ENCODE measurements at regions not wholly inside any gene's neighbourhood (a gene's known extent, or its start where the extent isn't known, plus 50 kb on each side); places are given as distances from the start of the nearest gene placed in this dataset.

DNA sequence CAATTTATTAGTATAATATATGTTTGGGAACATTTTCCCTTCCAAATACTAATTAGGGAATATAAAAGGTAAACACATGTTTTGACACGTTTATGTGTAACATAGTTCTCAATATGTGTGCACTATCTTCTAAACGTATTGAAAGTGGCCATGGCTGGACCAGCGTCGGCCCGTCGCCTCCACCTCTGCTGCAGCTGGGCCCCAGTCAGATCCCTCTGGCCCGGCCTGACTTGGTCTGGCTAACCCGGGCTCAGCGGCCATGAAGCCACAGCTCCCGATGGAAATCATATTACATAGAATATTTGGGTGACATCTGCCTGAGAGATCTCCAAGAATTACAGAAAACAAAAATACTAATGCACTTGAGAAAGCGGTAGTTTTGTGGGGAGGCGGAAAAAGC is 474.4 kb upstream of the CDH2 start (continued):
- TF ChIP-seq RNF2 (IDR thresholded peaks at IDR 0.05; ENCODE audit: borderline replicate concordance, low read depth, low read length, missing control alignments, poor library complexity, severe bottlenecking) (no peak), CBX8 (IDR thresholded peaks at IDR 0.05; ENCODE audit: borderline replicate concordance, low read depth, low read length) (no peak), CREB1 (IDR thresholded peaks at IDR 0.05) (no peak), POLR2A (IDR thresholded peaks at IDR 0.05; ENCODE audit: control extremely low read depth in 1 of 2, low read depth in 2 of 2, low read length in 2 of 2) (no peak), TBP (IDR thresholded peaks at IDR 0.05; ENCODE audit: low read depth, low read length) (no peak)
- TF ChIP-seq, protein P1, sequence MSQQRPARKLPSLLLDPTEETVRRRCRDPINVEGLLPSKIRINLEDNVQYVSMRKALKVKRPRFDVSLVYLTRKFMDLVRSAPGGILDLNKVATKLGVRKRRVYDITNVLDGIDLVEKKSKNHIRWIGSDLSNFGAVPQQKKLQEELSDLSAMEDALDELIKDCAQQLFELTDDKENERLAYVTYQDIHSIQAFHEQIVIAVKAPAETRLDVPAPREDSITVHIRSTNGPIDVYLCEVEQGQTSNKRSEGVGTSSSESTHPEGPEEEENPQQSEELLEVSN (IDR thresholded peaks at IDR 0.05), result no peak
